Smooth muscle cell (in vitro differentiated cells): ENCODE measurements at regions not wholly inside any gene's neighbourhood (a gene's known extent, or its start where the extent isn't known, plus 50 kb on each side); places are given as distances from the start of the nearest gene placed in this dataset.

Source experiments
- DNase-seq: peaks from one replicate; lab custom pipeline; 2025; ENCODE audit not compliant: unreplicated experiment; lab: John Stamatoyannopoulos, UW
- H2AFZ ChIP-seq: fragments of 200-600 bp; sonication (generic); 2 replicates; pipeline ENCODE4 v1.6.0; 2016; ENCODE audit warnings: antibody characterized with exemption, low read depth, mild to moderate bottlenecking
- H3F3A ChIP-seq: fragments of 200-600 bp; sonication (generic); 2 replicates; pipeline ENCODE4 v1.6.0; 2017; ENCODE audit warnings: antibody characterized with exemption, low read depth
- H3K27ac ChIP-seq: fragments of 200-600 bp; sonication (generic); 2 replicates; pipeline ENCODE4 v1.5.1; 2016; ENCODE audit warnings: low read depth, mild to moderate bottlenecking
- H3K27me3 ChIP-seq: fragments of 200-600 bp; sonication (generic); 2 replicates; pipeline ENCODE4 v1.6.1; 2016; ENCODE audit warnings: low read depth, mild to moderate bottlenecking
- H3K36me3 ChIP-seq: fragments of 200-600 bp; sonication (generic); 2 replicates; pipeline ENCODE4 v1.5.1; 2016; ENCODE audit warnings: low read depth
- H3K4me1 ChIP-seq: fragments of 200-600 bp; sonication (generic); 2 replicates; pipeline ENCODE4 v1.5.1; 2016; ENCODE audit warnings: low read depth
- H3K4me2 ChIP-seq: fragments of 200-600 bp; sonication (generic); 2 replicates; pipeline ENCODE4 v1.6.0; 2016; ENCODE audit warnings: mild to moderate bottlenecking
- H3K4me3 ChIP-seq: fragments of 200-600 bp; sonication (generic); 2 replicates; pipeline ENCODE4 v1.5.1; 2016; ENCODE audit warnings: mild to moderate bottlenecking
- H3K79me2 ChIP-seq: fragments of 200-600 bp; sonication (generic); 2 replicates; pipeline ENCODE4 v1.6.0; 2016; ENCODE audit warnings: low read depth, mild to moderate bottlenecking
- H3K9ac ChIP-seq: fragments of 200-600 bp; sonication (generic); 2 replicates; pipeline ENCODE4 v1.6.0; 2016; ENCODE audit warnings: low read depth
- H3K9me3 ChIP-seq: fragments of 200-600 bp; sonication (generic); replicated peaks from 2 replicates; pipeline ENCODE4 v1.5.1; 2016; ENCODE audit warnings: low read depth
- H4K20me1 ChIP-seq: fragments of 200-600 bp; sonication (generic); 2 replicates; pipeline ENCODE4 v1.6.0; 2016; ENCODE audit warnings: low read depth
- WGBS: methylation state at CpG from one replicate; pipeline ENCODE4 v1.1.7; 2016; ENCODE audit warnings: low lambda C conversion rate; 5-methylcytosine and 5-hydroxymethylcytosine counted together
- TF ChIP-seq, protein P1 (sequence below): fragments of 200-600 bp; sonication (generic); IDR thresholded peaks from 2 replicates; pipeline ENCODE4 v1.5.1; 2017; ENCODE audit warnings: borderline replicate concordance, mild to moderate bottlenecking, antibody characterized with exemption; ENCODE audit not compliant: insufficient read depth, poor library complexity, severe bottlenecking

DNA sequence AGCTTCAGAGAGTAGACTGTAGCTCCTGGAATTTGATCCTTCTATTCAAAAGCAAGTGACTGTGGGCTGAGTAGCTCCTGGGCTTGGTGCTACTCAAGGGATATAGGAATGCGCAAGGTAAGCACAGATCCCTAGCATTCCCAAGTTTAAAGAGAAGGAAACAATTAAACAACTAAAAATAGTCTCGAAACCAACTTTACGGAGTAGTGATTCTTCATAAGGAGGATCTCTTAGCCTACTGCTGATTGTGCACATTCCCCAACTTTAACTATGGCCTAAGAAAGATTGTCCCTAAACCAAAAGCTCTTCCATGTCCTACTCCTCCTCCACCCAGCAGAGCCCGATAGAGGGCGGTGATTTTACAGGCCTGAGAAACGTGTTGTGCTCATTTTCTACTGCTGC, 226.5 kb upstream of the CAMK1G start:
- 50% methylated on average over 6 of the region's 6 CpGs for WGBS
- H3K4me3 ChIP-seq = no peak overlapping the region
- no peak for DNase-seq
- no peaks in the 10 kb centered on the region for H3K9me3 ChIP-seq
- H3K27me3 ChIP-seq = no peaks in the 10 kb centered on the region
- H3K9ac ChIP-seq = no peak overlapping the region
- H3F3A ChIP-seq = no peaks in the 10 kb centered on the region
- peaks cover 9% of the 10 kb centered on the region for H3K4me1 ChIP-seq
- TF ChIP-seq, protein P1, sequence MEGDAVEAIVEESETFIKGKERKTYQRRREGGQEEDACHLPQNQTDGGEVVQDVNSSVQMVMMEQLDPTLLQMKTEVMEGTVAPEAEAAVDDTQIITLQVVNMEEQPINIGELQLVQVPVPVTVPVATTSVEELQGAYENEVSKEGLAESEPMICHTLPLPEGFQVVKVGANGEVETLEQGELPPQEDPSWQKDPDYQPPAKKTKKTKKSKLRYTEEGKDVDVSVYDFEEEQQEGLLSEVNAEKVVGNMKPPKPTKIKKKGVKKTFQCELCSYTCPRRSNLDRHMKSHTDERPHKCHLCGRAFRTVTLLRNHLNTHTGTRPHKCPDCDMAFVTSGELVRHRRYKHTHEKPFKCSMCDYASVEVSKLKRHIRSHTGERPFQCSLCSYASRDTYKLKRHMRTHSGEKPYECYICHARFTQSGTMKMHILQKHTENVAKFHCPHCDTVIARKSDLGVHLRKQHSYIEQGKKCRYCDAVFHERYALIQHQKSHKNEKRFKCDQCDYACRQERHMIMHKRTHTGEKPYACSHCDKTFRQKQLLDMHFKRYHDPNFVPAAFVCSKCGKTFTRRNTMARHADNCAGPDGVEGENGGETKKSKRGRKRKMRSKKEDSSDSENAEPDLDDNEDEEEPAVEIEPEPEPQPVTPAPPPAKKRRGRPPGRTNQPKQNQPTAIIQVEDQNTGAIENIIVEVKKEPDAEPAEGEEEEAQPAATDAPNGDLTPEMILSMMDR = no peak
- H4K20me1 ChIP-seq = no peaks in the 10 kb centered on the region
- H3K79me2 ChIP-seq = no peaks in the 10 kb centered on the region
- H2AFZ ChIP-seq = no peak overlapping the region
- H3K4me2 ChIP-seq = no peak overlapping the region
- no peaks in the 10 kb centered on the region for H3K36me3 ChIP-seq
- no peak overlapping the region for H3K27ac ChIP-seq

DNA sequence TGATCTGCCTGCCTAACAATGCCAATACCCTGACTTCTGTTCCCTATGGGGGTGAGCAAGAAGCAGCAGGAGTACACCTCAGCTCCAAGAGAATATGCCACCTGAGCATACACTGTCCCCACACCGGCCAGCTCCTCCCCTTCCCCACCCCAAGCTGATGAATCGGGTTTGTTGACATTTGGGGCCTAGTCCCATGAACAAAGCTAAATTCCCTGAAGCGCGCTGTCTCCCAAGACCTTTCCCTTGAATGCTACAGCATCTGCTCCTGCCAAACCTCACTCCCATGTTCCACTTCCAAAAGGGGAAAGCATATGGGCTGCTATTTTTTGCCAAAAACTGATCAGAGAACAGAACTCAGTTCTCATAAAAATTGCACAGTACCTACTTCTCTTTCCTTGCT, 220.4 kb upstream of the CAMK1G start:
- DNase-seq = no peak
- Histone ChIP-seq H3K36me3 (no peaks in the 10 kb centered on the region), H3K9ac (no peak overlapping the region), H3K79me2 (no peaks in the 10 kb centered on the region), H3K4me3 (no peak overlapping the region), H3K9me3 (no peaks in the 10 kb centered on the region), H2AFZ (no peak overlapping the region), H4K20me1 (no peaks in the 10 kb centered on the region), H3K27me3 (no peaks in the 10 kb centered on the region), H3K27ac (peak overlapping the region; percentile 36), H3K4me1 (no peaks in the 10 kb centered on the region), H3K4me2 (no peak overlapping the region), H3F3A (no peaks in the 10 kb centered on the region)
- TF ChIP-seq, protein P1 = no peak
- WGBS = 62% methylated on average over 4 of the region's 4 CpGs

DNA sequence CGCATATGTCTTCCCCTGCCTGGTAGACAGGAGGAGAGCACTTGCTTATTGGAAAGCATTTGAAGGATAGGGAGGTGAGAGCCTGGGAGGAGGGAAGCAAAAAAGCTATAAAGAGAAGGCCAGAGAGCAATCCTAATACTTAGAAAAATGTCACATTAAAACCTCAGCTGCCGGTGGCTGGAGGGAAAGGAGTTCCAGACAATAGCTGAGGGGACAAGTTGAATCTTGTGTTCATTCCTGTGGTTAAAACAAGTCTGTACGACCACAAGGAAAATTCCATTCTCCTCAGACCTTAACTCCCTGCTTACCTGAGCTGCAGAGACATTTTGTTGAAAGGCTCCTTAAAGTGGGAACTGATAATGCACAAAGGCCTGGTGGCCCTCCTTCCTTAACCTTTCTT, 218.8 kb upstream of the CAMK1G start:
- Histone ChIP-seq H2AFZ (no peak overlapping the region), H3F3A (no peaks in the 10 kb centered on the region), H3K9me3 (no peaks in the 10 kb centered on the region), H3K36me3 (no peaks in the 10 kb centered on the region), H3K79me2 (no peaks in the 10 kb centered on the region), H3K27ac (peak overlapping the region; percentile 36), H3K4me2 (no peak overlapping the region), H4K20me1 (no peaks in the 10 kb centered on the region), H3K4me1 (no peaks in the 10 kb centered on the region), H3K27me3 (no peaks in the 10 kb centered on the region), H3K4me3 (no peak overlapping the region), H3K9ac (no peak overlapping the region)
- TF ChIP-seq, protein P1 = no peak
- 53% methylated on average over 3 of the region's 3 CpGs for WGBS
- DNase-seq = no peak

DNA sequence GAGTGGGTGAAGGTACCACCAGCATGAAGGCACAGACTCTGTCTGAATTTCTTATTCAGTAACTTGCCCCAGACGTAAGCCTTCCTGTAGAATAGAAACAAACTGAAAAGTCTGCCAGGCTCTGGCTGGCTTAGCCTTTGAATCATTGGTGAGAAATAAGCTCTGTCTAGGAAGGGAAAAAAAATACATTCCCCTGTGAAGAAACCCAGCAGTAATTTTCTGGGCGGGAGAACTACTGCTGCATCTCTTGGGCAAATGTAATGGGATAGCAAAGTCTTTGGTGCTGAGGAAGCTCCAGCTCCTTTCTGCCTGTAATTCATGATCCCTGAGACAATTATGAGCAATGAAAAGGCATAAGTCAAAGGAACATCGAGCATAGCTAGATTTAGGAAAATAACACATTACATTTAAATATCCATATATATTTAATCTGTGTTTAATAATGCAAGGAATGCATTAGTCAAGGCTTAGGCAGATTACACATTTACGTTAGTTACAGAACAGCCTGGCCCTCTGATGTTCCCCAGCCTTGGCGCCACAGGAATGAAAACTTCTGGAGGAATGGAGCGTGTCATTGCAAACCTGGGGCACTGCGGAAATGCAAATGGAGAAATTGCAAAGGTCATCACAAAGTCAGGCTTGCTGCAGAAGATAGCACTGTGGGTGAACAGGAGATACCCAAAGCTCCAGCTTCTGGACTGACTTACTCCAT, 216.3 kb upstream of the CAMK1G start:
- peak overlapping the region; percentile 70 for H3K27ac ChIP-seq
- H2AFZ ChIP-seq = no peak overlapping the region
- no peak overlapping the region for H3K4me3 ChIP-seq
- no peaks in the 10 kb centered on the region for H3K79me2 ChIP-seq
- H3K9ac ChIP-seq = no peak overlapping the region
- no peaks in the 10 kb centered on the region for H3K27me3 ChIP-seq
- H3K4me1 ChIP-seq = no peaks in the 10 kb centered on the region
- TF ChIP-seq, protein P1 = no peak
- no peak for DNase-seq
- no peaks in the 10 kb centered on the region for H4K20me1 ChIP-seq
- no peaks in the 10 kb centered on the region for H3F3A ChIP-seq
- no peaks in the 10 kb centered on the region for H3K9me3 ChIP-seq
- H3K36me3 ChIP-seq = no peaks in the 10 kb centered on the region
- H3K4me2 ChIP-seq = peak overlapping the region; percentile 64
- WGBS = 38% methylated on average over 7 of the region's 7 CpGs
